Ishikawa (cell line): ENCODE measurements at regions not wholly inside any gene's neighbourhood (a gene's known extent, or its start where the extent isn't known, plus 50 kb on each side); places are given as distances from the start of the nearest gene placed in this dataset.

Experiments used
- CEBPB ChIP-seq: IDR thresholded peaks from 2 replicates; pipeline ENCODE4 v1.6.1; 2012
- CREB1 ChIP-seq: IDR thresholded peaks from 2 replicates; pipeline ENCODE4 v1.6.1; 2012; ENCODE audit warnings: low read depth
- EGR1 ChIP-seq: IDR thresholded peaks from 2 replicates; pipeline ENCODE4 v1.6.1; 2012
- EP300 ChIP-seq: IDR thresholded peaks from 2 replicates; pipeline ENCODE4 v1.6.1; 2012; ENCODE audit warnings: borderline replicate concordance
- FOXM1 ChIP-seq: IDR thresholded peaks from 2 replicates; pipeline ENCODE4 v1.6.1; 2012; ENCODE audit warnings: low read depth, borderline replicate concordance
- NFIC ChIP-seq: IDR thresholded peaks from 2 replicates; pipeline ENCODE4 v1.6.1; 2012
- RAD21 ChIP-seq: IDR thresholded peaks from 2 replicates; pipeline ENCODE4 v1.6.1; 2012; ENCODE audit warnings: low read depth
- TAF1 ChIP-seq: IDR thresholded peaks from 2 replicates; pipeline ENCODE4 v1.6.1; 2012; ENCODE audit warnings: low read depth, mild to moderate bottlenecking
- TCF12 ChIP-seq: IDR thresholded peaks from 2 replicates; pipeline ENCODE4 v1.6.1; 2012; ENCODE audit warnings: low read depth
- TEAD4 ChIP-seq: IDR thresholded peaks from 2 replicates; pipeline ENCODE4 v1.6.1; 2012
- YY1 ChIP-seq: IDR thresholded peaks from 2 replicates; pipeline ENCODE4 v1.6.1; 2012; ENCODE audit warnings: low read depth
- TF ChIP-seq, protein P1 (sequence below): IDR thresholded peaks from 2 replicates; pipeline ENCODE4 v1.6.1; 2012
- TF ChIP-seq, protein P2 (sequence below): IDR thresholded peaks from 2 replicates; pipeline ENCODE4 v1.6.1; 2012; ENCODE audit warnings: low read depth, mild to moderate bottlenecking

DNA sequence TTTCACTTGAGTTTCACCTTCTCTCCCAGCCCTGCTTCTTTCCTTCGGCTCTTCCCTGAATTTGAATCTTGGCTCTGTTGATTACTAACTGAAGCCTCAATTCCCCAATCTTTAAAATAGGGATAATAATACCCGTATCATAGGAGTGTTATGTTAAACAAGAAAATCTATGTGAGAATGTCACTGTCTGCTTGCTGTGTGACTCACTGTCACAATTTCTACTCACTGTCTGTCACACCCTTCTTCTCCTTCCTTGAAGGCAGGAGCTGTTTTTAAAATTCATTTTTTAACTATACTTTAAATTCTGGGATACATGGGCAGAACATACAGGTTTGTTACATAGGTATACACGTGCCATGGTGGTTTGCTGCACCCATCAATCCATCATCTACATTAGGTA is 141.6 kb upstream of the CXCR4 start:
- TF ChIP-seq, protein P1, sequence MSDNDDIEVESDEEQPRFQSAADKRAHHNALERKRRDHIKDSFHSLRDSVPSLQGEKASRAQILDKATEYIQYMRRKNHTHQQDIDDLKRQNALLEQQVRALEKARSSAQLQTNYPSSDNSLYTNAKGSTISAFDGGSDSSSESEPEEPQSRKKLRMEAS = no peak
- TF ChIP-seq YY1 = no peak
- TF ChIP-seq EP300 = no peak
- TF ChIP-seq RAD21 = no peak
- TF ChIP-seq EGR1 = no peak
- TF ChIP-seq TAF1 = no peak
- TF ChIP-seq, protein P2, sequence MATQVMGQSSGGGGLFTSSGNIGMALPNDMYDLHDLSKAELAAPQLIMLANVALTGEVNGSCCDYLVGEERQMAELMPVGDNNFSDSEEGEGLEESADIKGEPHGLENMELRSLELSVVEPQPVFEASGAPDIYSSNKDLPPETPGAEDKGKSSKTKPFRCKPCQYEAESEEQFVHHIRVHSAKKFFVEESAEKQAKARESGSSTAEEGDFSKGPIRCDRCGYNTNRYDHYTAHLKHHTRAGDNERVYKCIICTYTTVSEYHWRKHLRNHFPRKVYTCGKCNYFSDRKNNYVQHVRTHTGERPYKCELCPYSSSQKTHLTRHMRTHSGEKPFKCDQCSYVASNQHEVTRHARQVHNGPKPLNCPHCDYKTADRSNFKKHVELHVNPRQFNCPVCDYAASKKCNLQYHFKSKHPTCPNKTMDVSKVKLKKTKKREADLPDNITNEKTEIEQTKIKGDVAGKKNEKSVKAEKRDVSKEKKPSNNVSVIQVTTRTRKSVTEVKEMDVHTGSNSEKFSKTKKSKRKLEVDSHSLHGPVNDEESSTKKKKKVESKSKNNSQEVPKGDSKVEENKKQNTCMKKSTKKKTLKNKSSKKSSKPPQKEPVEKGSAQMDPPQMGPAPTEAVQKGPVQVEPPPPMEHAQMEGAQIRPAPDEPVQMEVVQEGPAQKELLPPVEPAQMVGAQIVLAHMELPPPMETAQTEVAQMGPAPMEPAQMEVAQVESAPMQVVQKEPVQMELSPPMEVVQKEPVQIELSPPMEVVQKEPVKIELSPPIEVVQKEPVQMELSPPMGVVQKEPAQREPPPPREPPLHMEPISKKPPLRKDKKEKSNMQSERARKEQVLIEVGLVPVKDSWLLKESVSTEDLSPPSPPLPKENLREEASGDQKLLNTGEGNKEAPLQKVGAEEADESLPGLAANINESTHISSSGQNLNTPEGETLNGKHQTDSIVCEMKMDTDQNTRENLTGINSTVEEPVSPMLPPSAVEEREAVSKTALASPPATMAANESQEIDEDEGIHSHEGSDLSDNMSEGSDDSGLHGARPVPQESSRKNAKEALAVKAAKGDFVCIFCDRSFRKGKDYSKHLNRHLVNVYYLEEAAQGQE = no peak
- TF ChIP-seq CREB1 = no peak
- TF ChIP-seq TEAD4 = no peak
- TF ChIP-seq NFIC = no peak
- no peak for TF ChIP-seq FOXM1
- no peak for TF ChIP-seq CEBPB
- TF ChIP-seq TCF12 = no peak
